ENCODE measurements at regions not wholly inside any gene's neighbourhood (a gene's known extent, or its start where the extent isn't known, plus 50 kb on each side); places are given as distances from the start of the nearest gene placed in this dataset.

DNA sequence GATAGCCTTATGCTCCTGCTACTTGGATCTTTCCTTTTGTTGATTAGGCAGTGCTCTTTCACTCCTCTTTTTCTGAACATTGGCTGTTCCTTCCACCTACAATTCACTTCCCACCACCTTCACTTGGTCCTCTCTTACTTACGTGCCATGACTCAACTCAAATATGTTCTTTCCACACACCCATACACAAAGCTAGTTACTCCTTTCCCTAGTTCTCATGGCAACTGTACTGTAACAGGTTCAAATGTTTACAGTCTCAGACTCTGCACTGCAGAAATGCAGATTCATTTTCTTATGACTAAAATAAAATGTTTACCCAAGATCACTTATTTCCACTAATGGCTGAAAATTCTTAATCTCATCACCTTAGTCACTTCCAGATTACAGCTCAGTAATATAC lies 174.0 kb upstream of the TSHZ2 start:
- in situ Hi-C loops (cut with HindIII; ENCODE audit: low sequenced_read_pairs): no loop called here
- DNase-seq (ENCODE audit: low read depth, low spot score): no peak
- no peak for TF ChIP-seq CTCF (IDR thresholded peaks at IDR 0.05; ENCODE audit: low read depth, low read length)
- no peak overlapping the region for H3K4me3 ChIP-seq (ENCODE audit: low read depth, low read length)

DNA sequence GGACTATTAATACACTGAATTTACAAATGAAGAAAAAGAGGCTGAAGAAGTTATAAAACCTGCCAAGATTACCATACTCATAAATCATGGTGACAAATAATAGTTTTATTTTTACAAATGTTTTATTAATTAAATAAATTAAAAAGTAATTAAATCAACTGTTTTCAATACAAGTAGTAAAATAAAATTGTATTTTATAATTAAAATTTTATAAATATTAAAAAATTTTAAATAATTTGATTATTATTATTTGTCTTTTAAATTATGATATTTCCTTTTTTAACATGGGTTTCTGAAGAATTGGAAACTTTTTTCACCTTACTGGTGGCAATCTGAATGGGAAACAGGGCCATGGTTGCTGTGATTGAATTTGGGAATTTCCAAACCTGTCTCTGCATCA lies 177.3 kb upstream of the TSHZ2 start:
- no peak for TF ChIP-seq CTCF (IDR thresholded peaks at IDR 0.05; ENCODE audit: low read depth, low read length)
- in situ Hi-C loops (cut with HindIII; ENCODE audit: low sequenced_read_pairs): no loop called here
- no peak overlapping the region for H3K4me3 ChIP-seq (ENCODE audit: low read depth, low read length)
- no peak for DNase-seq (ENCODE audit: low read depth, low spot score)

DNA sequence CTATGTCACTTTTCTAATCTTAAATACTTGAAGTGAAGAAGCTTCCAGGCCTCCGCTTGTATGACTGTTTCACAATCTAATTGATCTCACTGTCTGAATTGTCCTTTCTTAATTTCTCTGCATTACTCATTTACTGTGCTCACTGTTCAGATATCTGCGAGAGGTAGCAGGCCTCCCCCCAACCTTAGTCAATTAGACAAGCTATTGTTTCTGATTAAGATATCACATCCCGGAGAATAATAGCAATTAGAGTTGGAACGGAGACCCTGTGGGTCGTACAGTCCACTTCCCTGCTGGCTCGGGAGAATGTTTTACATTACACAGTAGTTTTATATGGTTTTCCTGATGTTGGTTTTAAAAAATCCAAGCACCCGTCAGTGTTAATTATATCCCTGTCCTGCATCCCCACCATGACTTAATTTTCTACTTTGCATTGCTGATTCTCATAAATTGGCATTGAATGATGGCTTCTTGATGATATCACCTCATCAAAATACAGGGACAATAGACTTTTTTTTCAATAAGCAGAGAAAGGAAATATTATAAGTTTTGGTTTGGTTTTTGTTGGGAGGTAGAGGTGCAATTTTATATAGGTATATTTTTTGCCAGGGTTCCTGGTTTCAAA lies 178.7 kb upstream of the TSHZ2 start:
- H3K4me3 ChIP-seq (ENCODE audit: low read depth, low read length): no peak overlapping the region
- in situ Hi-C loops (cut with HindIII; ENCODE audit: low sequenced_read_pairs): no loop called here
- no peak for TF ChIP-seq CTCF (IDR thresholded peaks at IDR 0.05; ENCODE audit: low read depth, low read length)
- DNase-seq (ENCODE audit: low read depth, low spot score): no peak

GRCh38 chr20:52791091-52791490 lies 181.1 kb upstream of the TSHZ2 start:
- in situ Hi-C loops (cut with HindIII; ENCODE audit: low sequenced_read_pairs): no loop called here
- DNase-seq (ENCODE audit: low read depth, low spot score): no peak
- H3K4me3 ChIP-seq (ENCODE audit: low read depth, low read length): no peak overlapping the region
- TF ChIP-seq CTCF (IDR thresholded peaks at IDR 0.05; ENCODE audit: low read depth, low read length): no peak

DNA sequence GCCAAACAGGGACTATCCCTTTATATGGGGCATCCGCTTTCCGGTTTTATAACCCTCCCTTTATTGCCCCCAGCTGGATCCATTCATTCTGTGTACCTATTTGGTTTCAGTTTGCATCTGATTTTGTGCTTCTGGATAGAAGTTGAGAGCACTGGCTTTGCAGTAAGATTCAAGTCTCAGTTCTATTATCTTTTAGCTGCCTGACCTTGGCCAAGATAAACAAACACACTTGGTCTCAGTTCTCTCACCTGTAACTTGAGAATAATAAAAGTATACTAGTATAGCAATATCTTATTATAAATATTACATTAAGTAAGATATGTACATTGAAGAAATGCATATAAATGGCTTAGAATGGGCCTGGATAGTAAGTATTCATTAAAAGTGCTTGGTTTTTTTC lies 182.4 kb upstream of the TSHZ2 start:
- no peak for TF ChIP-seq CTCF (IDR thresholded peaks at IDR 0.05; ENCODE audit: low read depth, low read length)

GRCh38 chr20:52787962-52788361 lies 184.2 kb upstream of the TSHZ2 start:
- TF ChIP-seq CTCF (IDR thresholded peaks at IDR 0.05; ENCODE audit: low read depth, low read length): no peak
- H3K4me3 ChIP-seq (ENCODE audit: low read depth, low read length): no peak overlapping the region
- DNase-seq (ENCODE audit: low read depth, low spot score): no peak
- in situ Hi-C loops (cut with HindIII; ENCODE audit: low sequenced_read_pairs): no loop called here

More for the DNA sequence above, 182.4 kb upstream of the TSHZ2 start:
- no peak for DNase-seq (ENCODE audit: low read depth, low spot score)
- in situ Hi-C loops (cut with HindIII; ENCODE audit: low sequenced_read_pairs): no loop called here
- H3K4me3 ChIP-seq (ENCODE audit: low read depth, low read length): no peak overlapping the region

- no peak for TF ChIP-seq CTCF (IDR thresholded peaks at IDR 0.05; ENCODE audit: low read depth, low read length)
- in situ Hi-C loops (cut with HindIII; ENCODE audit: low sequenced_read_pairs): no loop called here
- no peak overlapping the region for H3K4me3 ChIP-seq (ENCODE audit: low read depth, low read length)
- DNase-seq (ENCODE audit: low read depth, low spot score): no peak
These were observed 184.9 kb upstream of the TSHZ2 start for GRCh38 chr20:52787216-52787615.

Data from astrocyte of the spinal cord (primary cell).